ENCODE measurements at regions not wholly inside any gene's neighbourhood (a gene's known extent, or its start where the extent isn't known, plus 50 kb on each side); places are given as distances from the start of the nearest gene placed in this dataset.

DNA sequence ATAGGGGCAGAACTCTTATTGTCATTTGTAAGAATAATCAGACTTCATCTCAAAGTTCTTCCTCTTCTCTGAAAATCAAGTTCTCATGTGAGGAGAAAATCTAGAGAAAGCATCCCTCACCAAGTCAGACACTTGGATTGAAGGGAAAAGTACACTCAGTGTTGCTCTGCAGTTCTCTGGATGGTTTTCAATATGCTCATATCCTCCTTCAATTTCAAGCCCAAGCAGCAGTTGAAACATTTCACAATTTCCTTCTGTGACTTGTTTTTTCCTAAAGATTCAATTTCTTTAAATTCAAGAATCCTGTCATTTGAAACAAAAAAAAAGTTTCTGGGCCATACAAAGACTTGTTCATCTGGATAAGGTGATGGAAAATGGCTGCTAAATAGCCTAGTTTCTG is 140.2 kb upstream of the AHI1 start:
- CTCF ChIA-PET (ENCODE audit: partially characterized antibody) = no interaction called here
- FAIRE-seq = no peak
- no peak overlapping the region for H3K4ac ChIP-seq (replicated peaks; ENCODE audit: insufficient read length, low read depth, low read length)

More for the DNA sequence above, 140.2 kb upstream of the AHI1 start:
- H3K4me3 ChIP-seq (ENCODE audit: extremely low read depth in 1 of 4, insufficient read depth in 2 of 4, low read depth in 3 of 4, low read length in 4 of 4) = no peak overlapping the region
- no peaks in the 10 kb centered on the region for H3K4me1 ChIP-seq (replicated peaks in 1 of 4; ENCODE audit: control insufficient read depth in 3 of 4, insufficient read depth in 4 of 4, low read length in 3 of 4)
- H3K9me3 ChIP-seq (ENCODE audit: insufficient read depth in 2 of 2, low read depth in 1 of 2, low read length in 1 of 2) = no peaks in the 10 kb centered on the region
- no peak overlapping the region for H3K9ac ChIP-seq (replicated peaks in 1 of 4; ENCODE audit: extremely low read depth in 1 of 4, low read depth in 3 of 4, low read length in 3 of 4)
- no peaks in the 10 kb centered on the region for H3K23me2 ChIP-seq (ENCODE audit: low read depth, low read length)
- no peak overlapping the region for H2AK5ac ChIP-seq (ENCODE audit: low read depth, low read length)
- H2BK12ac ChIP-seq (ENCODE audit: low read depth, low read length) = no peak overlapping the region
- H3K27me3 ChIP-seq (replicated peaks in 1 of 4; ENCODE audit: control insufficient read depth in 3 of 4, extremely low read depth in 1 of 4, insufficient read depth in 3 of 4, low read length in 3 of 4) = no peaks in the 10 kb centered on the region
- no peak overlapping the region for H3K27ac ChIP-seq (ENCODE audit: low read depth, low read length)
- no peak overlapping the region for H2BK5ac ChIP-seq (ENCODE audit: low read depth, low read length)
- no peak overlapping the region for H2BK20ac ChIP-seq (ENCODE audit: low read length)
- TF ChIP-seq RFX5 (IDR thresholded peaks at IDR 0.05; ENCODE audit: borderline replicate concordance, low read depth, low read length) = no peak
- no peak for TF ChIP-seq ZNF274 (IDR thresholded peaks at IDR 0.05; ENCODE audit: borderline replicate concordance, extremely low read depth, low read length)
- TF ChIP-seq TAF1 (IDR thresholded peaks at IDR 0.05; ENCODE audit: low read depth, low read length) = no peak
- TF ChIP-seq KDM4A (IDR thresholded peaks at IDR 0.05; ENCODE audit: low read depth, low read length, severe bottlenecking) = no peak
- TF ChIP-seq SP2 (IDR thresholded peaks at IDR 0.05; ENCODE audit: low read length) = no peak
- no peak for TF ChIP-seq RBBP5 (IDR thresholded peaks at IDR 0.05; ENCODE audit: borderline replicate concordance, low read depth, low read length)
- TF ChIP-seq, protein P1, sequence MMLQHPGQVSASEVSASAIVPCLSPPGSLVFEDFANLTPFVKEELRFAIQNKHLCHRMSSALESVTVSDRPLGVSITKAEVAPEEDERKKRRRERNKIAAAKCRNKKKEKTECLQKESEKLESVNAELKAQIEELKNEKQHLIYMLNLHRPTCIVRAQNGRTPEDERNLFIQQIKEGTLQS (IDR thresholded peaks at IDR 0.05; ENCODE audit: insufficient read depth, low read depth, low read length) = no peak
- TF ChIP-seq RNF2 (IDR thresholded peaks at IDR 0.05; ENCODE audit: borderline replicate concordance, low read depth, low read length, missing control alignments, poor library complexity, severe bottlenecking) = no peak
- TF ChIP-seq, protein P2, sequence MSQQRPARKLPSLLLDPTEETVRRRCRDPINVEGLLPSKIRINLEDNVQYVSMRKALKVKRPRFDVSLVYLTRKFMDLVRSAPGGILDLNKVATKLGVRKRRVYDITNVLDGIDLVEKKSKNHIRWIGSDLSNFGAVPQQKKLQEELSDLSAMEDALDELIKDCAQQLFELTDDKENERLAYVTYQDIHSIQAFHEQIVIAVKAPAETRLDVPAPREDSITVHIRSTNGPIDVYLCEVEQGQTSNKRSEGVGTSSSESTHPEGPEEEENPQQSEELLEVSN (IDR thresholded peaks at IDR 0.05) = no peak
- TF ChIP-seq RAD21 (IDR thresholded peaks at IDR 0.05 in 1 of 2, conservative IDR thresholded peaks at IDR 0.05 in 1 of 2; ENCODE audit: low read depth in 2 of 2, low read length in 2 of 2) = no peak
- H3K23ac ChIP-seq (ENCODE audit: insufficient read length) = no peak overlapping the region
- no peak overlapping the region for H3K56ac ChIP-seq (replicated peaks; ENCODE audit: insufficient read length, low read depth, low read length)
- H4K5ac ChIP-seq (ENCODE audit: insufficient read length, low read depth, low read length) = no peak overlapping the region
- no peak overlapping the region for H2BK15ac ChIP-seq (ENCODE audit: low read length)
- H4K8ac ChIP-seq (ENCODE audit: extremely low read depth, insufficient read depth, low read length) = no peak overlapping the region
- H2BK120ac ChIP-seq (replicated peaks; ENCODE audit: low read depth, low read length) = no peak overlapping the region
- no peaks in the 10 kb centered on the region for H3K79me1 ChIP-seq (ENCODE audit: low read depth, low read length)
- no peak overlapping the region for H4K91ac ChIP-seq (replicated peaks; ENCODE audit: insufficient read length, low read length)
- DNase-seq (ENCODE audit: low read depth in 1 of 2, low spot score in 2 of 2) = no peak
- no peaks in the 10 kb centered on the region for H4K20me1 ChIP-seq (replicated peaks in 1 of 2; ENCODE audit: control insufficient read depth in 1 of 2, insufficient read depth in 2 of 2, low read length in 2 of 2)
- POLR2A ChIA-PET (ENCODE audit: partially characterized antibody) = no interaction called here
- no peak overlapping the region for H2AFZ ChIP-seq (ENCODE audit: low read length)
- no peaks in the 10 kb centered on the region for H3K79me2 ChIP-seq (ENCODE audit: control insufficient read depth in 1 of 2, insufficient read depth in 2 of 2, low read length in 2 of 2)
- H3K18ac ChIP-seq (ENCODE audit: extremely low read depth, low read length) = no peak overlapping the region
- no peaks in the 10 kb centered on the region for H3K36me3 ChIP-seq (ENCODE audit: control insufficient read depth in 2 of 4, insufficient read depth in 4 of 4, low read length in 3 of 4)
- no peak overlapping the region for H3K14ac ChIP-seq (ENCODE audit: insufficient read length)
- no peak overlapping the region for H3K4me2 ChIP-seq (ENCODE audit: insufficient read depth in 1 of 2, low read depth in 2 of 2, low read length in 2 of 2)
